Thoracic aorta (tissue), 2 donors: ENCODE measurements at regions not wholly inside any gene's neighbourhood (a gene's known extent, or its start where the extent isn't known, plus 50 kb on each side); places are given as distances from the start of the nearest gene placed in this dataset.
"Not testable (repeated sequence)": the region's sequence is repeated elsewhere in the genome, so short reads cannot be mapped to it uniquely, and the experiment has no call there.

Experiments
- ATAC-seq: fragments of 150-250 bp; one replicate; pipeline ENCODE4 v1.8.0; 2017; ENCODE audit warnings: low read depth; ENCODE audit not compliant: insufficient number of reproducible peaks, low FRiP score
- DNase-seq: peaks from one replicate; pipeline ENCODE4 v3.0.0-alpha.2; 2020; ENCODE audit warnings: low spot score
- H3K27ac ChIP-seq, 2 donors: fragments of 200-600 bp; sonication (generic); 1 replicate in 1 of 2; 2 replicates in 1 of 2; pipeline ENCODE4 v1.5.1; 2016; ENCODE audit warnings: mild to moderate bottlenecking in 2 of 2, moderate library complexity in 2 of 2
- H3K27me3 ChIP-seq: fragments of 200-600 bp; sonication (generic); replicated peaks from 2 replicates; pipeline ENCODE4 v1.6.0; 2016; ENCODE audit warnings: mild to moderate bottlenecking; ENCODE audit not compliant: insufficient read depth
- H3K36me3 ChIP-seq: fragments of 200-600 bp; sonication (generic); one replicate; pipeline ENCODE4 v1.5.1; 2016
- H3K4me1 ChIP-seq, 2 donors: fragments of 200-600 bp; sonication (generic); 1 replicate in 1 of 2; 2 replicates in 1 of 2; pipeline versions ENCODE4 v1.5.1 to v1.6.0; 2016; ENCODE audit warnings: low read depth in 2 of 2, mild to moderate bottlenecking in 1 of 2; ENCODE audit not compliant: control insufficient read depth in 1 of 2
- H3K4me3 ChIP-seq: fragments of 200-600 bp; sonication (generic); 2 replicates; pipeline ENCODE4 v1.5.1; 2016; ENCODE audit warnings: mild to moderate bottlenecking
- H3K9me3 ChIP-seq: fragments of 200-600 bp; sonication (generic); 2 replicates; pipeline ENCODE4 v1.5.1; 2016
- CTCF ChIP-seq: fragments of 200-600 bp; sonication (generic); IDR thresholded peaks from one replicate; pipeline ENCODE4 v1.5.1; 2019; ENCODE audit warnings: antibody characterized with exemption

GRCh38 chr9:81801190-81801589, 111.8 kb upstream of the TLE1 start:
- H3K4me3 ChIP-seq, result no peak overlapping the region
- H3K9me3 ChIP-seq, result no peaks in the 10 kb centered on the region
- DNase-seq (no peak), ATAC-seq (no peak)
- H3K4me1 ChIP-seq, result peaks cover 6 to 12% of the 10 kb centered on the region in 2 donors
- H3K27me3 ChIP-seq, result no peaks in the 10 kb centered on the region
- H3K27ac ChIP-seq, result peak overlapping the region in 1 of 2 donors; percentile 36
- TF ChIP-seq CTCF, result no peak
- H3K36me3 ChIP-seq, result no peaks in the 10 kb centered on the region

GRCh38 chr9:81804306-81804705, 115.0 kb upstream of the TLE1 start:
- Histone ChIP-seq H3K27ac (peak overlapping the region; percentile 22 to 29), H3K4me1 (peaks cover 3 to 4% of the 10 kb centered on the region in 2 donors), H3K9me3 (no peaks in the 10 kb centered on the region), H3K27me3 (no peaks in the 10 kb centered on the region), H3K4me3 (no peak overlapping the region), H3K36me3 (no peaks in the 10 kb centered on the region)
- TF ChIP-seq CTCF, result no peak
- DNase-seq, result no peak
- peak; percentile 61 for ATAC-seq

- not testable (repeated sequence) for H3K4me3 ChIP-seq, H3K27ac ChIP-seq, DNase-seq, H3K27me3 ChIP-seq, H3K36me3 ChIP-seq, H3K9me3 ChIP-seq, ATAC-seq
- peaks cover 10 to 24% of the 10 kb centered on the region in 2 donors for H3K4me1 ChIP-seq
Measured at GRCh38 chr9:81811688-81812087, 116.5 kb upstream of the SPATA31D4 start.

GRCh38 chr9:81814401-81814793, 113.8 kb upstream of the SPATA31D4 start:
- TF ChIP-seq CTCF, result no peak
- DNase-seq (no peak), ATAC-seq (no peak)
- H3K4me3 ChIP-seq, result no peak overlapping the region
- H3K27ac ChIP-seq, result peak overlapping the region; percentile 53 to 60
- peaks cover 15 to 42% of the 10 kb centered on the region in 2 donors for H3K4me1 ChIP-seq
- H3K9me3 ChIP-seq, result no peaks in the 10 kb centered on the region
- no peaks in the 10 kb centered on the region for H3K36me3 ChIP-seq
- H3K27me3 ChIP-seq, result no peaks in the 10 kb centered on the region

- Histone ChIP-seq H3K4me3 (no peak overlapping the region), H3K36me3 (no peaks in the 10 kb centered on the region), H3K4me1 (peaks cover 20 to 47% of the 10 kb centered on the region in 2 donors), H3K27me3 (no peaks in the 10 kb centered on the region), H3K27ac (peak overlapping the region; percentile 53 to 60), H3K9me3 (no peaks in the 10 kb centered on the region)
- DNase-seq (no peak), ATAC-seq (no peak)
- no peak for TF ChIP-seq CTCF
Measured at GRCh38 chr9:81814794-81815464, 113.3 kb upstream of the SPATA31D4 start.

- Histone ChIP-seq H3K27me3 (no peaks in the 10 kb centered on the region), H3K4me1 (peaks cover 25 to 56% of the 10 kb centered on the region in 2 donors), H3K36me3 (no peaks in the 10 kb centered on the region), H3K4me3 (no peak overlapping the region), H3K9me3 (no peaks in the 10 kb centered on the region), H3K27ac (peak overlapping the region; percentile 53 to 60)
- no peak for ATAC-seq
- no peak for TF ChIP-seq CTCF
- DNase-seq, result no peak
Measured at GRCh38 chr9:81815781-81816180, 112.4 kb upstream of the SPATA31D4 start.
